SJSA1 (cell line): ENCODE measurements at regions not wholly inside any gene's neighbourhood (a gene's known extent, or its start where the extent isn't known, plus 50 kb on each side); places are given as distances from the start of the nearest gene placed in this dataset.

Experiments
- DNase-seq, 2 experiments: peaks; one replicate each; pipeline ENCODE4 v3.0.0-alpha.2; 2015 to 2020; ENCODE audit warnings: low spot score in 2 of 2, low read depth in 1 of 2
- H3K27ac ChIP-seq: fragments of 250-450 bp; sonication (Bioruptor Pico); 2 replicates; pipeline ENCODE4 v1.5.1; 2020; ENCODE audit warnings: mild to moderate bottlenecking, moderate library complexity
- H3K27me3 ChIP-seq: fragments of 250-450 bp; sonication (Bioruptor Pico); replicated peaks from 2 replicates; pipeline ENCODE4 v1.5.1; 2020; ENCODE audit warnings: mild to moderate bottlenecking, moderate library complexity
- H3K36me3 ChIP-seq: fragments of 250-450 bp; sonication (Bioruptor Pico); 2 replicates; pipeline ENCODE4 v1.5.1; 2020; ENCODE audit warnings: mild to moderate bottlenecking
- H3K4me1 ChIP-seq: fragments of 250-450 bp; sonication (Bioruptor Pico); replicated peaks from 2 replicates; pipeline ENCODE4 v1.6.1; 2021; ENCODE audit warnings: mild to moderate bottlenecking
- H3K4me3 ChIP-seq: fragments of 250-450 bp; sonication (Bioruptor Pico); 2 replicates; pipeline ENCODE4 v1.5.1; 2020; ENCODE audit warnings: mild to moderate bottlenecking
- H3K9me3 ChIP-seq: fragments of 250-450 bp; sonication (Bioruptor Pico); replicated peaks from 2 replicates; pipeline ENCODE4 v1.5.1; 2020; ENCODE audit warnings: mild to moderate bottlenecking

- Histone ChIP-seq H3K27me3 (no peaks in the 10 kb centered on the region), H3K4me1 (peaks cover 12% of the 10 kb centered on the region), H3K4me3 (no peak overlapping the region), H3K27ac (no peak overlapping the region), H3K36me3 (no peaks in the 10 kb centered on the region), H3K9me3 (no peaks in the 10 kb centered on the region)
- DNase-seq, result no peak
Observed at GRCh38 chr3:188062216-188062615, 91.7 kb upstream of the LPP start.

- no peak overlapping the region for H3K4me3 ChIP-seq
- H3K36me3 ChIP-seq, result no peaks in the 10 kb centered on the region
- no peak overlapping the region for H3K27ac ChIP-seq
- H3K4me1 ChIP-seq, result peaks cover 22% of the 10 kb centered on the region
- no peaks in the 10 kb centered on the region for H3K9me3 ChIP-seq
- H3K27me3 ChIP-seq, result no peaks in the 10 kb centered on the region
- DNase-seq, result no peak
Observed at GRCh38 chr3:188064831-188065493, 89.0 kb upstream of the LPP start.

- H3K4me3 ChIP-seq, result no peak overlapping the region
- H3K4me1 ChIP-seq, result peaks cover 17% of the 10 kb centered on the region
- no peak overlapping the region for H3K27ac ChIP-seq
- DNase-seq, result no peak
- H3K27me3 ChIP-seq, result no peaks in the 10 kb centered on the region
- H3K36me3 ChIP-seq, result no peaks in the 10 kb centered on the region
- no peaks in the 10 kb centered on the region for H3K9me3 ChIP-seq
Observed at GRCh38 chr3:188066141-188066540, 87.8 kb upstream of the LPP start.

- Histone ChIP-seq H3K36me3 (no peaks in the 10 kb centered on the region), H3K27me3 (no peaks in the 10 kb centered on the region), H3K9me3 (no peaks in the 10 kb centered on the region), H3K27ac (no peak overlapping the region), H3K4me3 (no peak overlapping the region), H3K4me1 (peaks cover 10% of the 10 kb centered on the region)
- DNase-seq, result peak in 1 of 2 experiments; percentile 20
Observed at GRCh38 chr3:188067932-188068331, 86.0 kb upstream of the LPP start.

GRCh38 chr3:188068342-188068741, 85.6 kb upstream of the LPP start:
- H3K4me3 ChIP-seq, result no peak overlapping the region
- H3K27me3 ChIP-seq, result no peaks in the 10 kb centered on the region
- H3K36me3 ChIP-seq, result no peaks in the 10 kb centered on the region
- no peak overlapping the region for H3K27ac ChIP-seq
- H3K4me1 ChIP-seq, result peaks cover 10% of the 10 kb centered on the region
- no peak for DNase-seq
- no peaks in the 10 kb centered on the region for H3K9me3 ChIP-seq

GRCh38 chr3:188071636-188072035, 82.3 kb upstream of the LPP start:
- Histone ChIP-seq H3K36me3 (no peaks in the 10 kb centered on the region), H3K4me1 (peaks cover 10% of the 10 kb centered on the region), H3K27ac (no peak overlapping the region), H3K9me3 (no peaks in the 10 kb centered on the region), H3K27me3 (no peaks in the 10 kb centered on the region), H3K4me3 (no peak overlapping the region)
- no peak for DNase-seq

- Histone ChIP-seq H3K4me1 (no peaks in the 10 kb centered on the region), H3K36me3 (no peaks in the 10 kb centered on the region), H3K27me3 (no peaks in the 10 kb centered on the region), H3K9me3 (no peaks in the 10 kb centered on the region), H3K27ac (no peak overlapping the region), H3K4me3 (no peak overlapping the region)
- no peak for DNase-seq
Observed at GRCh38 chr3:188076176-188076575, 77.8 kb upstream of the LPP start.

GRCh38 chr3:188077160-188077799, 76.7 kb upstream of the LPP start:
- no peaks in the 10 kb centered on the region for H3K36me3 ChIP-seq
- no peak overlapping the region for H3K4me3 ChIP-seq
- no peak for DNase-seq
- H3K27me3 ChIP-seq, result no peaks in the 10 kb centered on the region
- no peak overlapping the region for H3K27ac ChIP-seq
- no peaks in the 10 kb centered on the region for H3K4me1 ChIP-seq
- no peaks in the 10 kb centered on the region for H3K9me3 ChIP-seq

- no peaks in the 10 kb centered on the region for H3K9me3 ChIP-seq
- no peaks in the 10 kb centered on the region for H3K27me3 ChIP-seq
- no peak overlapping the region for H3K4me3 ChIP-seq
- no peaks in the 10 kb centered on the region for H3K36me3 ChIP-seq
- DNase-seq, result no peak
- H3K4me1 ChIP-seq, result no peaks in the 10 kb centered on the region
- no peak overlapping the region for H3K27ac ChIP-seq
Observed at GRCh38 chr3:188080091-188080490, 73.9 kb upstream of the LPP start.

- Histone ChIP-seq H3K27ac (no peak overlapping the region), H3K4me1 (no peaks in the 10 kb centered on the region), H3K9me3 (no peaks in the 10 kb centered on the region), H3K36me3 (no peaks in the 10 kb centered on the region), H3K4me3 (no peak overlapping the region), H3K27me3 (no peaks in the 10 kb centered on the region)
- DNase-seq, result no peak
Observed at GRCh38 chr3:188082031-188082430, 71.9 kb upstream of the LPP start.

GRCh38 chr3:188082450-188082849, 71.5 kb upstream of the LPP start:
- Histone ChIP-seq H3K27me3 (no peaks in the 10 kb centered on the region), H3K36me3 (no peaks in the 10 kb centered on the region), H3K4me1 (no peaks in the 10 kb centered on the region), H3K9me3 (no peaks in the 10 kb centered on the region), H3K27ac (no peak overlapping the region), H3K4me3 (no peak overlapping the region)
- DNase-seq, result no peak

- Histone ChIP-seq H3K4me3 (no peak overlapping the region), H3K4me1 (no peaks in the 10 kb centered on the region), H3K27ac (no peak overlapping the region), H3K27me3 (no peaks in the 10 kb centered on the region), H3K9me3 (no peaks in the 10 kb centered on the region), H3K36me3 (no peaks in the 10 kb centered on the region)
- DNase-seq, result no peak
Observed at GRCh38 chr3:188083011-188083410, 70.9 kb upstream of the LPP start.

GRCh38 chr3:188084752-188085583, 69.0 kb upstream of the LPP start:
- Histone ChIP-seq H3K4me3 (no peak overlapping the region), H3K27ac (no peak overlapping the region), H3K36me3 (no peaks in the 10 kb centered on the region), H3K4me1 (no peaks in the 10 kb centered on the region), H3K9me3 (no peaks in the 10 kb centered on the region), H3K27me3 (no peaks in the 10 kb centered on the region)
- no peak for DNase-seq
